SK-N-SH (cell line): ENCODE measurements at regions not wholly inside any gene's neighbourhood (a gene's known extent, or its start where the extent isn't known, plus 50 kb on each side); places are given as distances from the start of the nearest gene placed in this dataset.

Experiments
- CTCF ChIA-PET: fragments of 300-600, 350-600 bp; formaldehyde crosslinking; extraction: SDS; loops from one replicate; lab custom pipeline; 2021; lab: Yijun Ruan, JAX
- POLR2A ChIA-PET: fragments of 350-600 bp; sonication (Branson Sonifier 250); formaldehyde crosslinking; extraction: SDS; loops from one replicate; lab custom pipeline; 2020; ENCODE audit warnings: antibody characterized with exemption, inconsistent platforms; lab: Yijun Ruan, JAX
- DNase-seq: peaks from one replicate; pipeline ENCODE4 v3.0.0; 2012
- H2AFZ ChIP-seq: fragments of 200-600 bp; sonication (generic); 2 replicates; pipeline ENCODE4 v1.8.1; 2016; ENCODE audit warnings: antibody characterized with exemption, mild to moderate bottlenecking, low read depth
- H3F3A ChIP-seq: fragments of 200-600 bp; sonication (generic); replicated peaks from 2 replicates; pipeline ENCODE3; 2016; ENCODE audit warnings: antibody characterized with exemption, mild to moderate bottlenecking; ENCODE audit not compliant: insufficient read depth
- H3K27ac ChIP-seq, 2 experiments: fragments of 200-500 bp in 1 of 2; fragments of 200-600 bp in 1 of 2; sonication (Bioruptor generic) in 1 of 2; sonication (generic), shearing (Covaris generic) in 1 of 2; 2 replicates each; pipeline versions ENCODE4 v1.5.1 to v1.6.1; 2014 to 2016; ENCODE audit warnings: low read depth in 2 of 2, inconsistent platforms in 1 of 2, low read length in 1 of 2, mild to moderate bottlenecking in 1 of 2, mixed read lengths in 1 of 2
- H3K27me3 ChIP-seq: fragments of 200-600 bp; sonication (generic), shearing (Covaris generic); 2 replicates; pipeline ENCODE4 v1.6.1; 2016; ENCODE audit warnings: mixed run types; ENCODE audit not compliant: insufficient read depth
- H3K36me3 ChIP-seq, 2 experiments: fragments of 200-500 bp in 1 of 2; fragments of 200-600 bp in 1 of 2; sonication (Bioruptor generic) in 1 of 2; sonication (generic) in 1 of 2; replicated peaks in 1 of 2; 2 replicates each; pipeline versions ENCODE3 to v1.5.1; 2014 to 2016; ENCODE audit warnings: low read length in 1 of 2, mild to moderate bottlenecking in 1 of 2; ENCODE audit not compliant: insufficient read depth in 2 of 2, control insufficient read depth in 1 of 2
- H3K4me1 ChIP-seq, 2 experiments: fragments of 200-500 bp in 1 of 2; fragments of 200-600 bp in 1 of 2; sonication (Bioruptor generic) in 1 of 2; sonication (generic), shearing (Covaris generic) in 1 of 2; 2 replicates each; pipeline versions ENCODE4 v1.5.1 to v1.6.1; 2014 to 2016; ENCODE audit warnings: low read depth in 1 of 2, low read length in 1 of 2, mixed run types in 1 of 2; ENCODE audit not compliant: insufficient read depth in 2 of 2, control insufficient read depth in 1 of 2
- H3K4me2 ChIP-seq: fragments of 200-600 bp; sonication (generic), shearing (Covaris generic); 2 replicates; pipeline ENCODE4 v1.6.1; 2017; ENCODE audit warnings: mixed run types
- H3K4me3 ChIP-seq, 2 experiments: fragments of 200-500 bp in 1 of 2; fragments of 200-600 bp in 1 of 2; sonication (Bioruptor generic) in 1 of 2; sonication (generic), shearing (Covaris generic) in 1 of 2; 2 replicates each; pipeline versions ENCODE4 v1.5.1 to v1.8.1; 2014 to 2016; ENCODE audit warnings: low read depth in 2 of 2, inconsistent platforms in 1 of 2, low read length in 1 of 2, mild to moderate bottlenecking in 1 of 2, mixed read lengths in 1 of 2, moderate library complexity in 1 of 2
- H3K79me2 ChIP-seq: fragments of 200-600 bp; sonication (generic); 2 replicates; pipeline ENCODE4 v1.8.1; 2017; ENCODE audit warnings: mild to moderate bottlenecking; ENCODE audit not compliant: insufficient read depth
- H3K9ac ChIP-seq: fragments of 200-600 bp; sonication (generic); 2 replicates; pipeline ENCODE4 v1.6.1; 2017; ENCODE audit warnings: mixed run types
- H3K9me2 ChIP-seq: fragments of 200-600 bp; sonication (generic); 2 replicates; pipeline ENCODE4 v1.6.1; 2017; ENCODE audit warnings: mixed run types
- H3K9me3 ChIP-seq: fragments of 200-600 bp; sonication (generic); 2 replicates; pipeline ENCODE4 v1.6.1; 2017; ENCODE audit warnings: mixed run types, mild to moderate bottlenecking, moderate library complexity
- H4K20me1 ChIP-seq: fragments of 200-600 bp; sonication (generic); 2 replicates; pipeline ENCODE4 v1.6.1; 2017; ENCODE audit warnings: mild to moderate bottlenecking, mixed run types; ENCODE audit not compliant: insufficient read depth
- CHD2 ChIP-seq: fragments of 150-350 bp; IDR thresholded peaks from 2 replicates; pipeline ENCODE4 v1.6.1; 2018; ENCODE audit warnings: low read length; ENCODE audit not compliant: partially characterized antibody
- ELF1 ChIP-seq: IDR thresholded peaks from 2 replicates; pipeline ENCODE4 v1.4.0; 2012
- FOXJ3 ChIP-seq: sonication (generic); formaldehyde crosslinking; IDR thresholded peaks from 2 replicates; pipeline ENCODE4 v1.5.1; 2020; ENCODE audit warnings: mild to moderate bottlenecking, missing genetic modification reagents
- GABPA ChIP-seq: IDR thresholded peaks from 2 replicates; pipeline ENCODE4 v1.4.0; 2012; ENCODE audit warnings: low read depth, mild to moderate bottlenecking
- GATA2 ChIP-seq: sonication (generic); formaldehyde crosslinking; IDR thresholded peaks from 2 replicates; pipeline ENCODE4 v1.5.0; 2020; ENCODE audit warnings: mild to moderate bottlenecking, missing genetic modification reagents
- JUND ChIP-seq: IDR thresholded peaks from 2 replicates; pipeline ENCODE4 v1.4.0; 2012
- MEF2A ChIP-seq: IDR thresholded peaks from 2 replicates; pipeline ENCODE4 v1.4.0; 2012; ENCODE audit warnings: low read depth, borderline replicate concordance
- NFIC ChIP-seq: IDR thresholded peaks from 2 replicates; pipeline ENCODE4 v1.4.0; 2012; ENCODE audit warnings: borderline replicate concordance
- PBX3 ChIP-seq: IDR thresholded peaks from 2 replicates; pipeline ENCODE4; 2012
- RCOR1 ChIP-seq: fragments of 150-350 bp; IDR thresholded peaks from 2 replicates; pipeline ENCODE4 v1.6.1; 2017; ENCODE audit warnings: antibody characterized with exemption, low read length
- YY1 ChIP-seq: IDR thresholded peaks from 2 replicates; pipeline ENCODE4 v1.4.0; 2012; ENCODE audit warnings: low read depth, mild to moderate bottlenecking
- WGBS: methylation state at CpG from one replicate; pipeline ENCODE4 v1.1.6; 2017; ENCODE audit warnings: low lambda C conversion rate; 5-methylcytosine and 5-hydroxymethylcytosine counted together
- TF ChIP-seq, protein P1 (sequence below): IDR thresholded peaks from 2 replicates; pipeline ENCODE4 v1.6.1; 2012; ENCODE audit warnings: mild to moderate bottlenecking, low read depth, low read length, moderate library complexity

GRCh38 chr2:83842421-83842820 is 616.7 kb downstream of the SUCLG1 start (continued):
- TF ChIP-seq, protein P1, sequence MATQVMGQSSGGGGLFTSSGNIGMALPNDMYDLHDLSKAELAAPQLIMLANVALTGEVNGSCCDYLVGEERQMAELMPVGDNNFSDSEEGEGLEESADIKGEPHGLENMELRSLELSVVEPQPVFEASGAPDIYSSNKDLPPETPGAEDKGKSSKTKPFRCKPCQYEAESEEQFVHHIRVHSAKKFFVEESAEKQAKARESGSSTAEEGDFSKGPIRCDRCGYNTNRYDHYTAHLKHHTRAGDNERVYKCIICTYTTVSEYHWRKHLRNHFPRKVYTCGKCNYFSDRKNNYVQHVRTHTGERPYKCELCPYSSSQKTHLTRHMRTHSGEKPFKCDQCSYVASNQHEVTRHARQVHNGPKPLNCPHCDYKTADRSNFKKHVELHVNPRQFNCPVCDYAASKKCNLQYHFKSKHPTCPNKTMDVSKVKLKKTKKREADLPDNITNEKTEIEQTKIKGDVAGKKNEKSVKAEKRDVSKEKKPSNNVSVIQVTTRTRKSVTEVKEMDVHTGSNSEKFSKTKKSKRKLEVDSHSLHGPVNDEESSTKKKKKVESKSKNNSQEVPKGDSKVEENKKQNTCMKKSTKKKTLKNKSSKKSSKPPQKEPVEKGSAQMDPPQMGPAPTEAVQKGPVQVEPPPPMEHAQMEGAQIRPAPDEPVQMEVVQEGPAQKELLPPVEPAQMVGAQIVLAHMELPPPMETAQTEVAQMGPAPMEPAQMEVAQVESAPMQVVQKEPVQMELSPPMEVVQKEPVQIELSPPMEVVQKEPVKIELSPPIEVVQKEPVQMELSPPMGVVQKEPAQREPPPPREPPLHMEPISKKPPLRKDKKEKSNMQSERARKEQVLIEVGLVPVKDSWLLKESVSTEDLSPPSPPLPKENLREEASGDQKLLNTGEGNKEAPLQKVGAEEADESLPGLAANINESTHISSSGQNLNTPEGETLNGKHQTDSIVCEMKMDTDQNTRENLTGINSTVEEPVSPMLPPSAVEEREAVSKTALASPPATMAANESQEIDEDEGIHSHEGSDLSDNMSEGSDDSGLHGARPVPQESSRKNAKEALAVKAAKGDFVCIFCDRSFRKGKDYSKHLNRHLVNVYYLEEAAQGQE = no peak
- TF ChIP-seq MEF2A (no peak), FOXJ3 (CRISPR knock-in tag) (no peak), ELF1 (no peak), RCOR1 (no peak), JUND (no peak), CHD2 (no peak), NFIC (no peak)

- ChIA-PET CTCF (no interaction called here), POLR2A (no interaction called here)
- H2AFZ ChIP-seq = no peak overlapping the region
- H3F3A ChIP-seq = no peaks in the 10 kb centered on the region
- H3K4me3 ChIP-seq = no peak overlapping the region
- H3K9me2 ChIP-seq = no peaks in the 10 kb centered on the region
- no peaks in the 10 kb centered on the region for H3K4me1 ChIP-seq
- no peak overlapping the region for H3K4me2 ChIP-seq
- no peak for DNase-seq
- H3K9me3 ChIP-seq = no peaks in the 10 kb centered on the region
- no peaks in the 10 kb centered on the region for H3K79me2 ChIP-seq
- no peaks in the 10 kb centered on the region for H3K36me3 ChIP-seq
- WGBS = 3% methylated on average over 3 of the region's 3 CpGs
- H3K27me3 ChIP-seq = no peaks in the 10 kb centered on the region
- TF ChIP-seq, protein P1 = no peak
- TF ChIP-seq GATA2 (CRISPR knock-in tag) (no peak), GABPA (no peak), CHD2 (no peak), YY1 (no peak), PBX3 (no peak), NFIC (no peak)
- H3K27ac ChIP-seq = no peak overlapping the region
- no peak overlapping the region for H3K9ac ChIP-seq
- no peaks in the 10 kb centered on the region for H4K20me1 ChIP-seq
Observed at GRCh38 chr2:83837823-83838222, 621.3 kb downstream of the SUCLG1 start.
